ENCODE measurements at regions not wholly inside any gene's neighbourhood (a gene's known extent, or its start where the extent isn't known, plus 50 kb on each side); places are given as distances from the start of the nearest gene placed in this dataset.
A peak's percentile ranks its signal among the peaks of the same experiment; 100 is the strongest.

DNA sequence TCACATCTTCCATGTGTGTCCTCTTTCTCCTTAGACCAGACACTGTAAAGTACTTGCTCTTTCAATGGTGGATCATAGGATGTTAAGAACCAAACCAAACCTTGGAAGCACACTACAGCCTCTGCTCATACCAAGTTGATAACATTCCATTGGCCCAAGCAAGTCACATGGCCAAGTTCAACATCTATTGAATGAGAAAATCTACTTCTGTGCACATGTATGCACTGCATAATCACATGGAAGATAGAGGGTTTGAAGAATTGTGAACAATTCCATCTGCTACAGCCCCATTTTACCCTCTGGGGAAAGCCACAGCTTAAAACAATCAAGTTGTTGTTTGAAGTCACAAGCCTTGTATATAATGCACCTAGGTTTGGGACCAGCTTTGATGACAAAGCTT, 68.2 kb downstream of the MFAP3 start:
- DNase-seq, result no peak

GRCh38 chr5:154107756-154108155, 69.0 kb downstream of the MFAP3 start:
- no peak for DNase-seq

- no peak for DNase-seq
Observed at GRCh38 chr5:154109416-154110106, 70.8 kb downstream of the MFAP3 start.

- DNase-seq, result no peak
Observed at GRCh38 chr5:154110107-154110453, 71.3 kb downstream of the MFAP3 start.

- DNase-seq, result no peak
Observed at GRCh38 chr5:154110716-154111115, 71.9 kb downstream of the MFAP3 start.

GRCh38 chr5:154111214-154111613, 72.4 kb downstream of the MFAP3 start:
- no peak for DNase-seq

GRCh38 chr5:154112255-154112654, 73.5 kb downstream of the MFAP3 start:
- no peak for DNase-seq

DNA sequence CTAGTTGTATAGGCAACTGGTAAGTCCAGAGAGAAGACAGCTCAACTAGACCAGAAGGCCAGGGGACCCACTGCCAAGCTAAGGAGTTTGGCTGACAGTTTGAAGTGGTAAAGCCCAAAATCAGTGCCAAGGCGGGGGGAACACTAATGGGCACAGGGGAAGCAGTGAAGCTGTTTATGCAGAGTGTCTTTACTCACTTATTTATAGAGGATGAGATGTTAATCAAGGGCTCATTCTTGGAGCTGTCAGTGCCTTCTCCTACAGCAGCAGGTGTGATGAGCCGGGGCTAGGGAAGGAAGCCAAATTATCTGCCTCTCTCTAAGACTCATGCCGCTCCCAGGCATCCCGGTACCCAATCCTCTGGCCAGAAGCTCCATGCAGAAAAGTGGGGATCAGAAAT, 75.2 kb upstream of the GALNT10 start:
- DNase-seq, result no peak

GRCh38 chr5:154117050-154117449, 73.5 kb upstream of the GALNT10 start:
- DNase-seq, result no peak

GRCh38 chr5:154117930-154118329, 72.6 kb upstream of the GALNT10 start:
- DNase-seq, result no peak

GRCh38 chr5:154118385-154118784, 72.1 kb upstream of the GALNT10 start:
- no peak for DNase-seq

GRCh38 chr5:154118893-154119336, 71.6 kb upstream of the GALNT10 start:
- DNase-seq, result peak; percentile 82

DNA sequence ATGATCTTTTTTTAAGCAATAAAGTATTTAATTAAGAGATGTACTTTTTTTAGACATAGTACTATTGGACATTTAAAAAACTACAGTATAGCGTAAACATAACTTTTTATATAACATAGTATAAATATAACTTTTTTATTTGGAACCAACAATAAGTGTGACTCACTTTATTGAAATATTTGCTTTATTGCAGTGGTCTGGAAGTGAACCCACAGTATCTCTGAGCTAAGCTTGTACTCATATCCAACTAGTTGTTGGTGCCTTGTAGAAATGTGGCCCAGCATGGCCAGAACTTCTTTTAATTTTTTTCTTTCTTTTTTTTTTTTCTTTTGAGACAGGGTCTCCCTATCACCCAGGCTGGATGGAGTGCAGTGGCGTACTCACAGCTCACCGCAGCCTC, 61.5 kb upstream of the GALNT10 start:
- DNase-seq, result no peak

DNA sequence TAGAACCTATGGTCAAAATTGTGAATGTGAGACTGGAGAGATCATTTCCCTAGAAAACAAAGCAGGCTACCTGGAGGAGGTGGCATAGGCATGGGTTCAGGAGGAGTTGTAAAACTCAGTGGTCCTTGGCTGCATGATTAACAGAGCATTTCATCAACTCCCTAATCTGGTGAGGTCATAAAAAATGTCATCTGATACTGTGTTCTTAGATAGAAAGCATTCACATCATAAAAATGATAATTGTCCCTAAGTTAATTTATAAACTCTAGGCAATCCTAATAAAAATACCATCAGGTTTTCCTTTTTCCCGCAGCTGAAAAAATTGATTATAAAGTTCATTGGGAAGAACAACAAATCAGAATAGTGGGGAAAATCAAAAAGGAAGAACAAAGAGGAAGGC, 60.6 kb upstream of the GALNT10 start:
- DNase-seq, result no peak

DNA sequence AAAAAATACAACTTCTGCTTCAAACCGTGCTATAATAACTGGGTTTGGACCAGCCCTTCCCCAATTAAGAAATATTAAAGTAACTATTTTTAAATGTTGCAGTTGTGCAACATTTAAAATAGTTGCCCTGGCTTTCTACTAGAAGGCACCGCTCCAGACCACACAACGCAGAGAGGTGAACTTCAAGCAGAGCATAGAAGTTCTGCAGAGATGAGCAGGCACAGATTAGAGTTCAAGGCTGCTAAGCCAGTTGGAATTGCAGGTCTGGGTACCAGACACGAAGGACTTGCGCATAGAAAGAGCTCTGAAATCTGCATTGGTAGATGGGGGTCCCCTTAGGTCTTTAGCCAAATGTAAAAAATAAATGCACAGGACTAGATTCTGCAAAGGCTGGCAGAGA, 58.7 kb upstream of the GALNT10 start:
- DNase-seq, result no peak

- DNase-seq, result no peak
Observed at GRCh38 chr5:154132718-154133307, 57.7 kb upstream of the GALNT10 start.

DNA sequence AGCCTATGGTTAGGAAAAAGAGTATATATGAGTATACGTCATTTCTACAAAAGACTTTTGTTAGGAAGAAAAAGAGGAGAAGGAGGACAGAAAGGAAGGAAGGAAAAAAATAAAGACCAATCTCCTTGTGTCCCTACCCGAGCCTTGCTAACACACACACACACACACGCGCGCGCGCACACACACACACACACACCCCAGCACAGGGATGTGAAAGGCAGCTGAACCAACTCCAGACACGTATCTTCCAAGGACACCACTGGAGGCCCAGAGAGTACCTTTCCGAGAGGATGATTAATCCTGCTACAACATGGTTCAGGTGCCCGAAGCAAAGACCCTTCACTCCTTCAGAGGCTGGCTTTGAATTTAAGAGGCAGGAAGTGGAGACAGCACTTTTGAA, 56.9 kb upstream of the GALNT10 start:
- DNase-seq, result no peak

- DNase-seq, result no peak
Observed at GRCh38 chr5:154134499-154134898, 56.0 kb upstream of the GALNT10 start.

- no peak for DNase-seq
Observed at GRCh38 chr5:154135125-154135817, 55.3 kb upstream of the GALNT10 start.

DNA sequence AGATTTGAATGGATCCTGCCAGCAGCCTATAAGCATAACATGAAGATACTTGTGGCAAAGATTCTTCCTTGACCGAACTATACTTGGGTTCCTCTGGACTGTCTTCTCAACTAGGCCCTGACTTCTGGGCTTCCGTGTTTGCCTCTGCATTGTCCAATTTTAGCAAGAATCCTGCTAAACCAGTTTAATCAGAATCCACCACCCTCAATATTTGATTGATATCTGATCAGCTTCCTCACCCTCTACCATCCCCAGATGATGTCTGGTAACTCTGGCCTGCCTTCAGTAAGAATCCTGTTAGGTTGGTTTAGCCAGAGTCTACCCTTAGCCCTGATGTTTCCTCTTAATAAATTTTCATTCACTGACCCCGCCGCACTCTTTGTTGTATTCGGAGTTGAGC, 54.4 kb upstream of the GALNT10 start:
- no peak for DNase-seq

- DNase-seq, result no peak
Observed at GRCh38 chr5:154138701-154139100, 51.8 kb upstream of the GALNT10 start.

GRCh38 chr5:154140381-154140780, 50.2 kb upstream of the GALNT10 start:
- DNase-seq, result no peak
